GM23248 (cell line): ENCODE measurements at regions not wholly inside any gene's neighbourhood (a gene's known extent, or its start where the extent isn't known, plus 50 kb on each side); places are given as distances from the start of the nearest gene placed in this dataset.

Source experiments
- DNase-seq: peaks from one replicate; pipeline ENCODE4 v3.0.0-alpha.2; 2015
- H2AFZ ChIP-seq: fragments of 200-600 bp; sonication (generic); 2 replicates; pipeline ENCODE4 v1.6.1; 2016; ENCODE audit warnings: antibody characterized with exemption
- H3F3A ChIP-seq: fragments of 200-600 bp; sonication (generic); 2 replicates; pipeline ENCODE4 v1.6.1; 2016; ENCODE audit warnings: mild to moderate bottlenecking, antibody characterized with exemption, mixed run types; ENCODE audit not compliant: insufficient read depth
- H3K27ac ChIP-seq: fragments of 200-600 bp; sonication (generic); 2 replicates; pipeline ENCODE4 v1.5.1; 2016; ENCODE audit warnings: mild to moderate bottlenecking
- H3K27me3 ChIP-seq: fragments of 200-600 bp; sonication (generic); replicated peaks from 2 replicates; pipeline ENCODE4 v1.6.1; 2016; ENCODE audit warnings: mild to moderate bottlenecking; ENCODE audit not compliant: insufficient read depth
- H3K36me3 ChIP-seq: fragments of 200-600 bp; sonication (generic); 2 replicates; pipeline ENCODE4 v1.6.1; 2016; ENCODE audit warnings: low read depth, mild to moderate bottlenecking
- H3K4me1 ChIP-seq: fragments of 200-600 bp; sonication (generic); 2 replicates; pipeline ENCODE4 v1.6.1; 2016; ENCODE audit warnings: mild to moderate bottlenecking; ENCODE audit not compliant: insufficient read depth
- H3K4me2 ChIP-seq: fragments of 200-600 bp; sonication (generic); one replicate; pipeline ENCODE4 v1.6.1; 2016; ENCODE audit warnings: mild to moderate bottlenecking; ENCODE audit not compliant: unreplicated experiment
- H3K4me3 ChIP-seq: fragments of 200-600 bp; sonication (generic); 2 replicates; pipeline ENCODE4 v1.5.1; 2016; ENCODE audit warnings: mild to moderate bottlenecking
- H3K79me2 ChIP-seq: fragments of 200-600 bp; sonication (generic); 2 replicates; pipeline ENCODE4 v1.6.1; 2016; ENCODE audit warnings: mild to moderate bottlenecking; ENCODE audit not compliant: insufficient read depth
- H3K9ac ChIP-seq: fragments of 200-600 bp; sonication (generic); 2 replicates; pipeline ENCODE4 v1.6.1; 2016; ENCODE audit warnings: mild to moderate bottlenecking
- H3K9me2 ChIP-seq: fragments of 200-600 bp; sonication (generic); 2 replicates; pipeline ENCODE4 v1.6.1; 2016; ENCODE audit warnings: mixed run types, mild to moderate bottlenecking, moderate library complexity; ENCODE audit not compliant: insufficient read depth
- H3K9me3 ChIP-seq: fragments of 200-600 bp; sonication (generic); one replicate; pipeline ENCODE4 v1.6.1; 2017; ENCODE audit warnings: low read depth
- H4K20me1 ChIP-seq: fragments of 200-600 bp; sonication (generic); 2 replicates; pipeline ENCODE4 v1.6.0; 2016; ENCODE audit not compliant: insufficient read depth
- EZH2 ChIP-seq: fragments of 200-600 bp; sonication (generic); IDR thresholded peaks from 2 replicates; pipeline ENCODE4 v1.6.1; 2018; ENCODE audit warnings: antibody characterized with exemption, mild to moderate bottlenecking; ENCODE audit not compliant: insufficient read depth, poor library complexity, severe bottlenecking
- EZH2phosphoT487 ChIP-seq: fragments of 200-600 bp; sonication (generic); IDR thresholded peaks from 2 replicates; pipeline ENCODE4 v1.6.1; 2018; ENCODE audit warnings: antibody characterized with exemption, moderate library complexity, mild to moderate bottlenecking, low read depth; ENCODE audit not compliant: insufficient read depth
- WGBS, 2 experiments: methylation state at CpG; one replicate each; pipeline ENCODE4 v1.1.6; 2015 to 2017; ENCODE audit warnings: low lambda C conversion rate in 2 of 2, low coverage in 1 of 2; ENCODE audit errors: missing lambda C conversion rate in 2 of 2; 5-methylcytosine and 5-hydroxymethylcytosine counted together
- in situ Hi-C: fragments of 300-500 bp; cut with MboI; formaldehyde crosslinking; loops from 2 replicates; pipeline ENCODE4 v1.15.0; 2020

- peak; percentile 36 for DNase-seq
- H3K27ac ChIP-seq, result peak overlapping the region; percentile 91
Measured at GRCh38 chr5:111933086-111933485, 176.1 kb upstream of the NREP start.

GRCh38 chr5:111932628-111933027 is 175.6 kb upstream of the NREP start:
- H3K4me3 ChIP-seq, result peak overlapping the region; percentile 18

More at GRCh38 chr5:111933086-111933485, 176.1 kb upstream of the NREP start:
- 3 to 5% methylated on average over 2 of the region's 2 CpGs for WGBS, 2 experiments
- Histone ChIP-seq H3K4me1 (peaks cover 79% of the 10 kb centered on the region), H3K36me3 (no peaks in the 10 kb centered on the region), H3K9me3 (no peaks in the 10 kb centered on the region), H3K4me2 (peak overlapping the region; percentile 60), H3K27me3 (no peaks in the 10 kb centered on the region), H3K4me3 (peak overlapping the region; percentile 18), H3K9me2 (no peaks in the 10 kb centered on the region), H3K9ac (peak overlapping the region; percentile 68), H3K79me2 (no peaks in the 10 kb centered on the region), H2AFZ (no peak overlapping the region), H3F3A (peaks cover 68% of the 10 kb centered on the region), H4K20me1 (no peaks in the 10 kb centered on the region)
- no peak for TF ChIP-seq EZH2phosphoT487
- TF ChIP-seq EZH2, result no peak
- in situ Hi-C loops, result no loop called here

GRCh38 chr5:111932199-111932598 is 175.2 kb upstream of the NREP start:
- no peaks in the 10 kb centered on the region for H3K27me3 ChIP-seq
- H2AFZ ChIP-seq, result no peak overlapping the region
- H3K36me3 ChIP-seq, result no peaks in the 10 kb centered on the region
- in situ Hi-C loops, result no loop called here
- peak overlapping the region; percentile 91 for H3K27ac ChIP-seq
- H3K4me2 ChIP-seq, result peak overlapping the region; percentile 60
- no peak overlapping the region; the same call in 1 of the 2 replicates for H3K4me3 ChIP-seq
- H3F3A ChIP-seq, result peaks cover 72% of the 10 kb centered on the region
- DNase-seq, result peak; percentile 76
- no peaks in the 10 kb centered on the region for H3K9me2 ChIP-seq
- TF ChIP-seq EZH2 (no peak), EZH2phosphoT487 (no peak)
- H3K79me2 ChIP-seq, result no peaks in the 10 kb centered on the region
- peak overlapping the region; percentile 68 for H3K9ac ChIP-seq
- no peaks in the 10 kb centered on the region for H4K20me1 ChIP-seq
- H3K4me1 ChIP-seq, result peaks cover 83% of the 10 kb centered on the region
- H3K9me3 ChIP-seq, result no peaks in the 10 kb centered on the region

More at GRCh38 chr5:111932628-111933027, 175.6 kb upstream of the NREP start:
- 14 to 20% methylated on average over 5 of the region's 5 CpGs for WGBS, 2 experiments
- TF ChIP-seq EZH2phosphoT487, result no peak
- TF ChIP-seq EZH2, result no peak
- Histone ChIP-seq H3K9me2 (no peaks in the 10 kb centered on the region), H3K27me3 (no peaks in the 10 kb centered on the region), H3K4me2 (peak overlapping the region; percentile 60), H3F3A (peaks cover 72% of the 10 kb centered on the region), H3K4me1 (peaks cover 83% of the 10 kb centered on the region), H4K20me1 (no peaks in the 10 kb centered on the region), H3K36me3 (no peaks in the 10 kb centered on the region), H3K27ac (peak overlapping the region; percentile 91), H3K9ac (peak overlapping the region; percentile 68), H3K79me2 (no peaks in the 10 kb centered on the region), H2AFZ (no peak overlapping the region), H3K9me3 (no peaks in the 10 kb centered on the region)
- in situ Hi-C loops, result no loop called here
- DNase-seq, result peak; percentile 66

GRCh38 chr5:111931655-111932054 is 174.7 kb upstream of the NREP start:
- in situ Hi-C loops, result no loop called here
- no peaks in the 10 kb centered on the region for H4K20me1 ChIP-seq
- peaks cover 83% of the 10 kb centered on the region for H3K4me1 ChIP-seq
- peak; percentile 43 for DNase-seq
- H3K27ac ChIP-seq, result peak overlapping the region; percentile 91
- H3K9ac ChIP-seq, result peak overlapping the region; percentile 68
- H3K36me3 ChIP-seq, result no peaks in the 10 kb centered on the region
- H3K9me3 ChIP-seq, result no peaks in the 10 kb centered on the region
- 78 to 83% methylated on average over 2 of the region's 2 CpGs for WGBS, 2 experiments
- no peak overlapping the region for H2AFZ ChIP-seq
- peak overlapping the region; percentile 60 for H3K4me2 ChIP-seq
- no peaks in the 10 kb centered on the region for H3K27me3 ChIP-seq
- no peak overlapping the region for H3K4me3 ChIP-seq
- no peaks in the 10 kb centered on the region for H3K79me2 ChIP-seq
- TF ChIP-seq EZH2, result no peak
- no peak for TF ChIP-seq EZH2phosphoT487
- H3K9me2 ChIP-seq, result no peaks in the 10 kb centered on the region
- peaks cover 70% of the 10 kb centered on the region for H3F3A ChIP-seq
